SJCRH30 (cell line): ENCODE measurements at regions not wholly inside any gene's neighbourhood (a gene's known extent, or its start where the extent isn't known, plus 50 kb on each side); places are given as distances from the start of the nearest gene placed in this dataset.
"Not testable (repeated sequence)": the region's sequence is repeated elsewhere in the genome, so short reads cannot be mapped to it uniquely, and the experiment has no call there.

Source experiments
- DNase-seq, 2 experiments: peaks; one replicate each; pipeline ENCODE4 v3.0.0-alpha.2; 2015 to 2020
- H3K27ac ChIP-seq: fragments of 250-450 bp; sonication (Bioruptor Pico); 2 replicates; pipeline ENCODE4 v1.5.1; 2020; ENCODE audit warnings: mild to moderate bottlenecking, moderate library complexity
- H3K27me3 ChIP-seq: fragments of 250-450 bp; sonication (Bioruptor Pico); 2 replicates; pipeline ENCODE4 v1.5.1; 2020; ENCODE audit warnings: mild to moderate bottlenecking, moderate library complexity
- H3K36me3 ChIP-seq: fragments of 250-450 bp; sonication (Bioruptor Pico); 2 replicates; pipeline ENCODE4 v1.5.1; 2020; ENCODE audit warnings: mild to moderate bottlenecking, moderate library complexity
- H3K4me1 ChIP-seq: fragments of 250-450 bp; sonication (Bioruptor Pico); 2 replicates; pipeline ENCODE4 v1.5.1; 2020; ENCODE audit warnings: mild to moderate bottlenecking, moderate library complexity
- H3K4me3 ChIP-seq: fragments of 250-450 bp; sonication (Bioruptor Pico); 2 replicates; pipeline ENCODE4 v1.5.1; 2020; ENCODE audit warnings: mild to moderate bottlenecking, moderate library complexity
- H3K9me3 ChIP-seq: fragments of 250-450 bp; sonication (Bioruptor Pico); replicated peaks from 2 replicates; pipeline ENCODE4 v1.5.1; 2020; ENCODE audit warnings: mild to moderate bottlenecking, moderate library complexity

GRCh38 chr6:73964241-73964854, 268.3 kb downstream of the CD109 start:
- no peaks in the 10 kb centered on the region for H3K9me3 ChIP-seq
- H3K4me1 ChIP-seq = no peaks in the 10 kb centered on the region
- H3K4me3 ChIP-seq = no peak overlapping the region
- H3K36me3 ChIP-seq = no peaks in the 10 kb centered on the region
- no peak for DNase-seq
- H3K27me3 ChIP-seq = no peaks in the 10 kb centered on the region
- H3K27ac ChIP-seq = no peak overlapping the region

- Histone ChIP-seq H3K27ac (no peak overlapping the region), H3K9me3 (no peaks in the 10 kb centered on the region)
Observed at GRCh38 chr6:73962884-73963283, 266.9 kb downstream of the CD109 start.

GRCh38 chr6:73956305-73956704, 260.3 kb downstream of the CD109 start:
- H3K4me1 ChIP-seq = no peaks in the 10 kb centered on the region
- no peaks in the 10 kb centered on the region for H3K36me3 ChIP-seq
- no peaks in the 10 kb centered on the region for H3K9me3 ChIP-seq
- no peak for DNase-seq
- H3K4me3 ChIP-seq = no peak overlapping the region
- no peaks in the 10 kb centered on the region for H3K27me3 ChIP-seq
- H3K27ac ChIP-seq = no peak overlapping the region

More at GRCh38 chr6:73962884-73963283, 266.9 kb downstream of the CD109 start:
- no peak for DNase-seq
- Histone ChIP-seq H3K4me3 (no peak overlapping the region), H3K27me3 (no peaks in the 10 kb centered on the region), H3K36me3 (no peaks in the 10 kb centered on the region), H3K4me1 (no peaks in the 10 kb centered on the region)

- Histone ChIP-seq H3K27ac (no peak overlapping the region), H3K27me3 (no peaks in the 10 kb centered on the region), H3K9me3 (no peaks in the 10 kb centered on the region), H3K36me3 (no peaks in the 10 kb centered on the region), H3K4me1 (no peaks in the 10 kb centered on the region), H3K4me3 (no peak overlapping the region)
- DNase-seq = peak in 1 of 2 experiments; percentile 9
Observed at GRCh38 chr6:73955800-73956199, 259.8 kb downstream of the CD109 start.

GRCh38 chr6:73954881-73955280, 258.9 kb downstream of the CD109 start:
- no peak for DNase-seq
- H3K36me3 ChIP-seq = no peaks in the 10 kb centered on the region
- H3K4me3 ChIP-seq = no peak overlapping the region
- H3K9me3 ChIP-seq = no peaks in the 10 kb centered on the region
- no peaks in the 10 kb centered on the region for H3K4me1 ChIP-seq
- no peak overlapping the region for H3K27ac ChIP-seq
- no peaks in the 10 kb centered on the region for H3K27me3 ChIP-seq

- no peaks in the 10 kb centered on the region; the same call in 1 of the 2 replicates for H3K9me3 ChIP-seq
- H3K4me3 ChIP-seq = no peak overlapping the region
- DNase-seq = no peak
- H3K27me3 ChIP-seq = no peaks in the 10 kb centered on the region
- H3K27ac ChIP-seq = no peak overlapping the region
- no peaks in the 10 kb centered on the region for H3K36me3 ChIP-seq
- no peaks in the 10 kb centered on the region for H3K4me1 ChIP-seq
Observed at GRCh38 chr6:73951183-73951582, 255.2 kb downstream of the CD109 start.

GRCh38 chr6:73943930-73944652, 248.1 kb downstream of the CD109 start:
- H3K27ac ChIP-seq = no peak overlapping the region
- H3K36me3 ChIP-seq = no peaks in the 10 kb centered on the region
- H3K4me3 ChIP-seq = no peak overlapping the region
- H3K4me1 ChIP-seq = no peaks in the 10 kb centered on the region
- no peaks in the 10 kb centered on the region for H3K27me3 ChIP-seq
- no peak for DNase-seq
- no peaks in the 10 kb centered on the region; the same call in 1 of the 2 replicates for H3K9me3 ChIP-seq

- DNase-seq = no peak
- H3K4me1 ChIP-seq = no peaks in the 10 kb centered on the region
- H3K4me3 ChIP-seq = no peak overlapping the region
- no peaks in the 10 kb centered on the region for H3K36me3 ChIP-seq
- no peaks in the 10 kb centered on the region for H3K27me3 ChIP-seq
- no peak overlapping the region for H3K27ac ChIP-seq
- no peaks in the 10 kb centered on the region; the same call in 1 of the 2 replicates for H3K9me3 ChIP-seq
Observed at GRCh38 chr6:73943411-73943810, 247.4 kb downstream of the CD109 start.

- no peaks in the 10 kb centered on the region; the same call in 1 of the 2 replicates for H3K9me3 ChIP-seq
- no peaks in the 10 kb centered on the region for H3K27me3 ChIP-seq
- no peaks in the 10 kb centered on the region for H3K4me1 ChIP-seq
- H3K4me3 ChIP-seq = no peak overlapping the region
- peak; percentile 6 to 8 for DNase-seq
- no peaks in the 10 kb centered on the region for H3K36me3 ChIP-seq
- no peak overlapping the region for H3K27ac ChIP-seq
Observed at GRCh38 chr6:73942592-73943186, 246.7 kb downstream of the CD109 start.

GRCh38 chr6:73941892-73942291, 245.9 kb downstream of the CD109 start:
- Histone ChIP-seq H3K9me3 (no peaks in the 10 kb centered on the region; the same call in 1 of the 2 replicates), H3K4me1 (no peaks in the 10 kb centered on the region), H3K27ac (no peak overlapping the region), H3K27me3 (no peaks in the 10 kb centered on the region), H3K4me3 (no peak overlapping the region), H3K36me3 (no peaks in the 10 kb centered on the region)
- no peak for DNase-seq

GRCh38 chr6:73937805-73938204, 241.8 kb downstream of the CD109 start:
- no peaks in the 10 kb centered on the region for H3K36me3 ChIP-seq
- H3K27me3 ChIP-seq = no peaks in the 10 kb centered on the region
- H3K27ac ChIP-seq = no peak overlapping the region
- H3K4me3 ChIP-seq = no peak overlapping the region
- no peaks in the 10 kb centered on the region; the same call in 1 of the 2 replicates for H3K4me1 ChIP-seq
- H3K9me3 ChIP-seq = no peaks in the 10 kb centered on the region
- DNase-seq = no peak

- H3K36me3 ChIP-seq = no peaks in the 10 kb centered on the region
- no peak overlapping the region for H3K4me3 ChIP-seq
- DNase-seq = no peak
- H3K4me1 ChIP-seq = no peaks in the 10 kb centered on the region; the same call in 1 of the 2 replicates
- no peak overlapping the region for H3K27ac ChIP-seq
- no peaks in the 10 kb centered on the region for H3K27me3 ChIP-seq
- H3K9me3 ChIP-seq = peaks cover 3% of the 10 kb centered on the region; the same call in 1 of the 2 replicates
Observed at GRCh38 chr6:73932866-73933265, 236.9 kb downstream of the CD109 start.

- no peaks in the 10 kb centered on the region for H3K27me3 ChIP-seq
- no peak for DNase-seq
- no peaks in the 10 kb centered on the region for H3K36me3 ChIP-seq
- no peak overlapping the region for H3K4me3 ChIP-seq
- H3K4me1 ChIP-seq = no peaks in the 10 kb centered on the region; the same call in 1 of the 2 replicates
- no peak overlapping the region for H3K27ac ChIP-seq
- H3K9me3 ChIP-seq = peaks cover 5% of the 10 kb centered on the region; the same call in 1 of the 2 replicates
Observed at GRCh38 chr6:73929405-73929804, 233.4 kb downstream of the CD109 start.

- Histone ChIP-seq H3K4me1 (no peaks in the 10 kb centered on the region), H3K27me3 (no peaks in the 10 kb centered on the region), H3K27ac (no peak overlapping the region), H3K9me3 (peaks cover 5% of the 10 kb centered on the region; the same call in 1 of the 2 replicates), H3K4me3 (no peak overlapping the region), H3K36me3 (no peaks in the 10 kb centered on the region)
- no peak for DNase-seq
Observed at GRCh38 chr6:73927421-73927820, 231.4 kb downstream of the CD109 start.

- H3K4me1 ChIP-seq, H3K27ac ChIP-seq, DNase-seq, H3K4me3 ChIP-seq, H3K36me3 ChIP-seq, H3K27me3 ChIP-seq, H3K9me3 ChIP-seq: not testable (repeated sequence)
Observed at GRCh38 chr6:73925703-73926102, 229.7 kb downstream of the CD109 start.
